ENCODE measurements at regions not wholly inside any gene's neighbourhood (a gene's known extent, or its start where the extent isn't known, plus 50 kb on each side); places are given as distances from the start of the nearest gene placed in this dataset.

DNA sequence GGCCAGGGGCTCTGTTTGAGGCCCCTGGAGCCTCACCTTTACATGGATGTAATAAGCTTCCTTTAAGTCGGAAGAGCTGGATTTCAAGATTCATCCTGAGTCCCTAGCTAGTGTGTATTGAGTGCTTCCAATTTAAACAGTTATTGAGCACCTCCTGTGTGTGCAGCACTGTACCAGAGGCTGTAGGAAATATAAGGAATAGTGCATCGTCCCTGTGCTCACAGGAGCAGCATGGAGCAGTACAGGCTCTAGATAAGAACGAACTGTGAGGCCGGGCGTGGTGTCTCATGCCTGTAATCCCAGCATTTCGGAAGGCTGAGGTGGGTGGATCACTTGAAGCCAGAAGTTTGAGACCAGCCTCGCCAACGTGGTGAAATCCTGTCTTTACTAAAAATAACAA lies 65.8 kb upstream of the METAP2 start:
- Histone ChIP-seq H3K36me3 (no peaks in the 10 kb centered on the region), H3K27ac (no peak overlapping the region), H3K4me3 (no peak overlapping the region), H3K4me1 (no peaks in the 10 kb centered on the region), H3K9me3 (no peaks in the 10 kb centered on the region), H3K27me3 (replicated peaks in 1 of 7) (peaks cover 0 to 4% (median 0%) of the 10 kb centered on the region in 7 donors)
- intact Hi-C loops (cut with DNase I; ENCODE audit: low total_unique reads): no loop called here
- DNase-seq: no peak
- WGBS, 5 donors: 76 to 91% (median 86%) methylated on average over 8 of the region's 8 CpGs
- TF ChIP-seq POLR2AphosphoS5 (IDR thresholded peaks at IDR 0.05) (no peak), POLR2A (IDR thresholded peaks at IDR 0.05) (no peak), CTCF (IDR thresholded peaks at IDR 0.05 in 8 of 11, conservative IDR thresholded peaks at IDR 0.05 in 3 of 11) (no peak)

- Histone ChIP-seq H3K4me1 (no peaks in the 10 kb centered on the region), H3K27ac (no peak overlapping the region), H3K36me3 (no peaks in the 10 kb centered on the region), H3K27me3 (replicated peaks in 1 of 7) (peaks cover 0 to 4% (median 0%) of the 10 kb centered on the region in 7 donors), H3K9me3 (no peaks in the 10 kb centered on the region), H3K4me3 (no peak overlapping the region)
- intact Hi-C loops (cut with DNase I; ENCODE audit: low total_unique reads): no loop called here
- TF ChIP-seq POLR2A (IDR thresholded peaks at IDR 0.05) (no peak), POLR2AphosphoS5 (IDR thresholded peaks at IDR 0.05) (no peak), CTCF (IDR thresholded peaks at IDR 0.05 in 8 of 11, conservative IDR thresholded peaks at IDR 0.05 in 3 of 11) (no peak)
- DNase-seq: no peak
- WGBS, 5 donors: 70 to 97% (median 94%) methylated on average over 3 of the region's 3 CpGs
Observed at GRCh38 chr12:95411057-95411456, 62.9 kb upstream of the METAP2 start.

GRCh38 chr12:95411466-95411865 lies 62.5 kb upstream of the METAP2 start:
- Histone ChIP-seq H3K36me3 (no peaks in the 10 kb centered on the region), H3K4me3 (no peak overlapping the region), H3K4me1 (no peaks in the 10 kb centered on the region), H3K9me3 (no peaks in the 10 kb centered on the region), H3K27ac (no peak overlapping the region), H3K27me3 (replicated peaks in 1 of 7) (peaks cover 0 to 4% (median 0%) of the 10 kb centered on the region in 7 donors)
- intact Hi-C loops (cut with DNase I; ENCODE audit: low total_unique reads): no loop called here
- no peak for DNase-seq
- WGBS, 5 donors: 59 to 76% (median 72%) methylated on average over 3 of the region's 3 CpGs
- TF ChIP-seq CTCF (IDR thresholded peaks at IDR 0.05 in 8 of 11, conservative IDR thresholded peaks at IDR 0.05 in 3 of 11) (no peak), POLR2AphosphoS5 (IDR thresholded peaks at IDR 0.05) (no peak), POLR2A (IDR thresholded peaks at IDR 0.05) (no peak)

- Histone ChIP-seq H3K27me3 (replicated peaks in 1 of 7) (peaks cover 0 to 4% (median 0%) of the 10 kb centered on the region in 7 donors), H3K4me3 (no peak overlapping the region), H3K4me1 (no peaks in the 10 kb centered on the region), H3K9me3 (no peaks in the 10 kb centered on the region), H3K36me3 (no peaks in the 10 kb centered on the region), H3K27ac (no peak overlapping the region)
- WGBS, 5 donors: 79 to 92% (median 84%) methylated on average over 4 of the region's 4 CpGs
- no peak for DNase-seq
- intact Hi-C loops (cut with DNase I; ENCODE audit: low total_unique reads): no loop called here
- TF ChIP-seq CTCF (IDR thresholded peaks at IDR 0.05 in 8 of 11, conservative IDR thresholded peaks at IDR 0.05 in 3 of 11) (no peak), POLR2AphosphoS5 (IDR thresholded peaks at IDR 0.05) (no peak), POLR2A (IDR thresholded peaks at IDR 0.05) (no peak)
Observed at GRCh38 chr12:95412482-95413311, 61.3 kb upstream of the METAP2 start.

Data from spleen (tissue), 11 donors.